ENCODE measurements at regions not wholly inside any gene's neighbourhood (a gene's known extent, or its start where the extent isn't known, plus 50 kb on each side); places are given as distances from the start of the nearest gene placed in this dataset.
A peak's percentile ranks its signal among the peaks of the same experiment; 100 is the strongest.
"Not testable (repeated sequence)": the region's sequence is repeated elsewhere in the genome, so short reads cannot be mapped to it uniquely, and the experiment has no call there.

GRCh38 chr4:187364851-187365250 lies 630.7 kb upstream of the ZFP42 start:
- no peak for DNase-seq

DNA sequence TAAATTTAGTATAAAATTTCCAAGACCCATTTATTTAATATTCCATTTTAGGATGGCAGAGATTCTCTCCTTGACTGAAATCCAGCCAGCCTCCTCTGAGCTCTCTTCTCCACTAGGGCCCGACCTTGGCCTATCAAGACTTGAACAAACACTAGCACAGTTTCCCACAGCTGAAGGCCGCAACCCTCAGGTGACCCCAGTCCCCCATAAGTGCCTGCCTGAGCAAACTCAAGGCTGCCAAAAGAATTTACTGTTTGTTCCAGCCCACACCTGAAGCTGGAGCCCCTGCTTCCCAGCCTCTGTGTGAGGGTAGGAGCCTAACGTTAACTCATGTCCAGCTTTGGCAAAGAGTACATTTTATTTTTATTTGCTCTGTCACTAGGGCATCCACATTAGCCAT lies 629.0 kb upstream of the ZFP42 start:
- no peak for DNase-seq

- no peak for DNase-seq
Observed at GRCh38 chr4:187370918-187371317, 624.7 kb upstream of the ZFP42 start.

DNA sequence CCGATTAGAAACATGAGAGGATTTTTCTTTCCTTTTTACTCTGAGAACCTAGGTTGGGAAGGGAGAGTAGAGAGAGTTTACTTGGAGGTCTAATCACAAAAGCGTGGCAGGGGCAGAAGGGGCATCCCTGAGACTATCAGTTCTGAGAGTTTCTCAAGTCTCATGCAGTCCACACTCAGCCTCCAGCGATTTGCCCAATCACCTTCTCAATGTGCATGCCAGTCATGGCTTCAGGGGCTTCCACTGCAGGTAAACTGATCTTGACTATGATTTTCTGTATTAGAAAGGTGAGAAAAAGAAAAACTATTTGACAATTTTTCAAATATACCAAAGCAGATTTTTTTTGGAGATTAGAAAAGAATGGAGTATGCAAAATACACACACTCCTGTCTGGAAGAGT lies 617.1 kb upstream of the ZFP42 start:
- DNase-seq: no peak

DNA sequence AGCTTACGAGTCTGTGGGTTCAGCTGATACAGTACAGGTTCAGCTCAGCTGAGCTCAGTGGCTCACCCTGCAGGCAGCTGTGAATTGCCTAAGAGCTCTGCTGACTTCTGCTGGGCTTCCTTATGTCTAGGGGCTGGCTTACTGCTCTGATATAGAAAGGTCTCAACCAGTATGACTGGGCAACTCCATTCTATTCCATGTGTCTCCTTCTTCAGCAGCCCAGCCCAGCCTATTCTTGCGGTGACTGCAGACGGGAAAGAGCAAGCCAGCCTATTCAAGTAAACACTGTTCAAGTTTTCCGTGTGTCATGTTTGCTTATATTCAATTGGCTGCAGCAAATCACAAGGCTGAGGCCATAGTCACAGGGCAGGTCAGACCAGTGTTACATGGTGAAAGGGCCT lies 615.4 kb upstream of the ZFP42 start:
- DNase-seq: no peak

- DNase-seq: no peak
Observed at GRCh38 chr4:187383181-187383580, 612.4 kb upstream of the ZFP42 start.

- DNase-seq: no peak
Observed at GRCh38 chr4:187387739-187388138, 607.8 kb upstream of the ZFP42 start.

DNA sequence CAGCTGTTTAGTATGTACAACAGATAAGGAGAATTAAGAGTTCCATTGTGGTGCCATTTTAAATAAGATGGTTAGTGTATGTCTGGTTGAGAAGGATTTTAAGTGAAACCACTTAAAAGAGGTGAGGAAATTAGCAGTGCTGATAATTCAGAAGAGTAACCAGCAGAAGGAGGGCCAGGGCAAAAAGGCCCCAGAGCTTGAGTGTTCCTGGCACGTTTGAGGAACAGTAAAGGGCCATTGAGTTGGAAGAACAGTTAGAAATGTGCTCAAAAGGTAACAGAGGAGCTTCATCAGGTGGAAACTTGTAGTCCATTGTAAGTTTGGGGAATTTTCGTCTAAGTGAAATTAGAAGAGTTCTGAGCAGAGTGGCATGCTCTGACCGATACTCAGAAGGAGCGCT lies 606.2 kb upstream of the ZFP42 start:
- DNase-seq: no peak

DNA sequence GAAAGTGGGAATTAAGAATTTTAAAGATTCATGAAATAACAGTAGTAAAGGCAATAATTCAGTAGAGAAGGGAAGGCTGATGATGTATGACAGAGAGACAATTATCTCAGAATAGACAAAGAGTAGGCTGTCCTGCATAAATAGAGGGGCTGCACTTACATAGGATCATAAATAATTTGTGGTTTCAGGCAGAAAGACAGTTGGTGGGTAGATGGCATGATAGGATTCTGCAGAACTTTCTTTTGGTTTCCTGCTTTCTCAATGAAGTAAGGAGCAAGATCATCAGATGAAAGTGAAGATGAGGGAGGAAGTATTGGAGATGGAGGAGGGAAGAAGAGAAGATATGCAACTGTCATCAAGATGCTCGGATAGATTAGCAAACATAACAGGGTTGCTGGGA lies 604.9 kb upstream of the ZFP42 start:
- DNase-seq: no peak

- DNase-seq: no peak
Observed at GRCh38 chr4:187393531-187394344, 601.8 kb upstream of the ZFP42 start.

DNA sequence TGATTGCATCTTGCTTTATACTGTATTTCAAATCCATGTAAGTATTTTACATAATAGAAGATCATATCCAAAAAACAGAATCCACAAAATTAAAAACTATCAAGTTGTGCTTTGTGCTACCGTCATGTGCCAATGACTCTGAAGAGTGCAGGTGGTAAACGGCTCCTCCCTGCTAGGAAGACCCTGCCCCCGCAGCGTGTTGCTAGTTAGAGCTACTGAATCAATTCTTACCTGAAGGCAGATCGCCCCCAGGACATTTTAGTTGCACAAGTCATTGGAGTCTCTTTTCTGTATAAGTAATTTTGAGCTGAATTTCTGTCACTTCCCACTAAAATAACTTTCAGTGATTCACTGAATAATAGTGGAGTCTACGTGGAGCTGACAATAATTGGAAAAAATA lies 599.5 kb upstream of the ZFP42 start:
- DNase-seq: no peak

DNA sequence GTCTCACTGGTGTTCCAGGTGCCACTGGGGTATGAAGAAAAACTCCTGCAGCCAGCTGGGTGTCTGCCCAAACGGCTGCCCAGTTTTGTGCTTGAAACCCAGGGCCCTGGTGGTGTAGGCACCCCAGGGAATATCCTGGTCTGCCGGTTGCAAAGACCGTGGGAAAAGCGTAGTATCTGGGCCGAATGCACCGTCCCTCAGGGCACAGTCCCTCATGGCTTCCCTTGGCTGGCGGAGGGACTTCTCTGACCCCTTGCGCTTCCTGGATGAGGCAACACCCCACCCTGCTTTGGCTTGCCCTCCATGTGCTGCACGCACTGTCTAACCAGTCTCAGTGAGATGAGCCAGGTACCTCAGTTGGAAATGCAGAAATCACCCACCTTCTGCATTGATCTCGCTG lies 587.1 kb upstream of the ZFP42 start:
- not testable (repeated sequence) for DNase-seq

GRCh38 chr4:187413564-187414358 lies 581.8 kb upstream of the ZFP42 start:
- DNase-seq: no peak

GRCh38 chr4:187414716-187415115 lies 580.9 kb upstream of the ZFP42 start:
- no peak for DNase-seq

DNA sequence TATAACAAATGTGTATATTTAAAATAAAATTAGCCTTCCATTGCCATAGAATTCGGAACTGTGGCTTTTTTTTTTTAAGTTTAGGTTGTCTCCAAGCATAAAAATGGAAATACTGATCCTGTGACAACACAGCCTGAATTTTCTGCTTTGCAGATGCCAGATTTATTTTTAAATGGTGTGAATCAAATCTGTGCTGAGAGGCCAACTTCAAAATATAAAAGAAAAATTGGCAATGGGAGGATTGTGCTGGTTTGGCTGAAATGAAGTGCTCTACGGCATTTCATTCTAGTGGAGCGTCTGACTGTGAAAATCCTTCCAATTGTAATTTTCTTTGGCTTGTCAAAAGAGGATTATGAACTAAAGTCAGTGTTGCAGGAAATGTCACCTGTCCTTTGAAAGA lies 580.3 kb upstream of the ZFP42 start:
- no peak for DNase-seq

GRCh38 chr4:187416216-187416615 lies 579.4 kb upstream of the ZFP42 start:
- DNase-seq: no peak

GRCh38 chr4:187417721-187418120 lies 577.9 kb upstream of the ZFP42 start:
- peak in 1 of 2 experiments; percentile 0 for DNase-seq

DNA sequence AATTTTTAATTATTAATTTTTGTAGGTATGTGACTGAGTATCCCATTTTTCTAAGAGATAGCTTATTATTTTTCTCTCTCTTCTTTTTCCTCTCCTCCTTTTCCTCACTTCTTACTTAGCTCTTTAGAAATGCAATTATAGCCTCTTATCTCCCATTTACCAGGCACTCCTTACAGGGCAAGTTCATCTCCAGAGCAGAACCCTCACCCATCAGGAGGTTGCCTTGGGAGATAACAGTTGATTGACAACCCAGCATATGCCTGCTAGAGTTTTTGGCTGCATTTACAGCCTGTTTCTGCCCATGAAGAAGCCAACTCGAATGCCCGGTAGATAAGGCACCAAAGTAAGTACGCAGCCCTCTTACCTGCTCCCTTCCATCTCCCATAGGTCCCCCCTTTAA lies 572.9 kb upstream of the ZFP42 start:
- no peak for DNase-seq

GRCh38 chr4:187424636-187425035 lies 570.9 kb upstream of the ZFP42 start:
- no peak for DNase-seq

- DNase-seq: no peak
Observed at GRCh38 chr4:187426511-187426910, 569.1 kb upstream of the ZFP42 start.

DNA sequence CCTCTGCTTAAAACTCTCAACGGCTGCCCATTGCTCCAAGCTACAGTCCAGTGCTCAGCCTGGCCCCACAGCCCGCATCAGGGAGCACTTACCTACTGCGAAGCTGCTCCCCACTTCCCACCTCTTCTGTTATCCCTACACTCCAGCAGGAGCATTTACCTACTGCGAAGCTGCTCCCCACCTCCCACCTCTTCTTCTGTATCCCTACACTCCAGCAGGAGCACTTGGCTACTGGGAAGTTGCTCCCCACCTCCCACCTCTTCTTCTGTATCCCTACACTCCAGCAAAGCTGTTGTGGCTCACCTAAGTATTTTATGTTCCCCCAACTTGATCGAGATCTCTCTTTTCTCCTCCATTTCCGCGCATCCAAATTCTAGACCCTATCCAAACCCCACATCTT lies 563.3 kb upstream of the ZFP42 start:
- no peak for DNase-seq

GRCh38 chr4:187433141-187433540 lies 562.4 kb upstream of the ZFP42 start:
- no peak for DNase-seq

- DNase-seq: no peak
Observed at GRCh38 chr4:187436251-187436650, 559.3 kb upstream of the ZFP42 start.

GRCh38 chr4:187444061-187444460 lies 551.5 kb upstream of the ZFP42 start:
- DNase-seq: no peak

Measured in NCI-H2081 (cell line).